ENCODE measurements at regions not wholly inside any gene's neighbourhood (a gene's known extent, or its start where the extent isn't known, plus 50 kb on each side); places are given as distances from the start of the nearest gene placed in this dataset.

- intact Hi-C loops (cut with micrococcal nuclease) = no loop called here
- Histone ChIP-seq H3K4me3 (no peak overlapping the region), H3K9ac (ENCODE audit: insufficient read depth in 1 of 2, low read depth in 2 of 2, low read length in 2 of 2) (no peak overlapping the region), H4K20me1 (replicated peaks; ENCODE audit: control insufficient read depth, insufficient read depth, low read length) (0 out of 2 replicates have a peak, but pooled peaks cover 2% of the 10 kb centered on the region), H3K9me1 (ENCODE audit: control insufficient read depth, insufficient read depth, low read length) (no peaks in the 10 kb centered on the region), H3K9me3 (replicated peaks; ENCODE audit: control insufficient read depth, insufficient read depth, low read depth, low read length) (peaks cover 1% of the 10 kb centered on the region; the same call in 1 of the 2 replicates), H3K4me1 (replicated peaks in 1 of 2; ENCODE audit: control insufficient read depth in 2 of 2, insufficient read depth in 2 of 2, low read length in 2 of 2) (peaks cover 3 to 18% of the 10 kb centered on the region in 2 experiments; a peak in 3 of 5 replicates), H2AFZ (ENCODE audit: low read depth, low read length) (peak overlapping the region; percentile 49), H3K79me2 (ENCODE audit: control insufficient read depth, insufficient read depth, low read length) (no peaks in the 10 kb centered on the region), H3K4me2 (ENCODE audit: insufficient read depth, low read length) (no peak overlapping the region), H3K27me3 (ENCODE audit: control insufficient read depth in 2 of 2, insufficient read depth in 2 of 2, low read length in 2 of 2) (peaks cover 2 to 3% of the 10 kb centered on the region in 2 experiments; a peak in 2 of 5 replicates), H3K27ac (ENCODE audit: extremely low read depth, low read depth, low read length) (no peak overlapping the region), H3K36me3 (ENCODE audit: control insufficient read depth, insufficient read depth, low read length) (no peaks in the 10 kb centered on the region)
- BruUV-seq (replicated peaks) = no TSS peak
- 27% methylated on average over 3 of the region's 3 CpGs for WGBS (ENCODE audit: insufficient coverage, low coverage, missing lambda C conversion rate)
- DNase-seq (ENCODE audit: extremely low read depth in 1 of 4, low spot score in 3 of 4) (no peak), ATAC-seq (peak; percentile 71), FAIRE-seq (no peak)
- in situ Hi-C loops (cut with MboI) = no loop called here
- POLR2A ChIA-PET = interaction anchor here (0.8 to 2.2 kb wide), 4 partner anchors 14 to 147 kb away, joined by 3 to 8 read pairs (median 4); no protein-coding TSS in a partner anchor
- CTCF ChIA-PET (ENCODE audit: low intra/inter-chr PET ratio) = no interaction called here
- TF ChIP-seq ZMIZ1 (IDR thresholded peaks at IDR 0.05; ENCODE audit: low read depth in 2 of 2, low read length in 2 of 2) (no peak), USF2 (CRISPR knock-in tag; IDR thresholded peaks at IDR 0.05) (peak; percentile 65), HINFP (tag; conservative IDR thresholded peaks at IDR 0.05; ENCODE audit: low read depth) (no peak), MNT (conservative IDR thresholded peaks at IDR 0.05) (peak in 1 of 2 experiments; percentile 45; a peak in 2 of 4 replicates), ELF1 (tag; IDR thresholded peaks at IDR 0.05) (no peak), USF1 (CRISPR knock-in tag; IDR thresholded peaks at IDR 0.05) (peak; percentile 79), ZBTB1 (CRISPR knock-in tag; IDR thresholded peaks at IDR 0.05; ENCODE audit: borderline replicate concordance, low read depth) (no peak), TGIF2 (CRISPR knock-in tag; IDR thresholded peaks at IDR 0.05) (no peak), ATF3 (IDR thresholded peaks at IDR 0.05) (no peak), ATF3 (CRISPR knock-in tag; conservative IDR thresholded peaks at IDR 0.05) (no peak), ZNF121 (CRISPR knock-in tag; conservative IDR thresholded peaks at IDR 0.05) (no peak)
Observed at GRCh38 chr5:34552686-34553085, 103.4 kb upstream of the RAI14 start.

All from K562 (cell line).